ENCODE measurements at regions not wholly inside any gene's neighbourhood (a gene's known extent, or its start where the extent isn't known, plus 50 kb on each side); places are given as distances from the start of the nearest gene placed in this dataset.
"Not testable (repeated sequence)": the region's sequence is repeated elsewhere in the genome, so short reads cannot be mapped to it uniquely, and the experiment has no call there.

- H3K36me3 Mint-ChIP-seq (ENCODE audit: low read depth) = no peaks in the 10 kb centered on the region
- ATAC-seq = no peak
- H3K27me3 Mint-ChIP-seq (ENCODE audit: low read depth) = no peaks in the 10 kb centered on the region
Observed at GRCh38 chr16:60001523-60001922, 1267.4 kb upstream of the GOT2 start.

DNA sequence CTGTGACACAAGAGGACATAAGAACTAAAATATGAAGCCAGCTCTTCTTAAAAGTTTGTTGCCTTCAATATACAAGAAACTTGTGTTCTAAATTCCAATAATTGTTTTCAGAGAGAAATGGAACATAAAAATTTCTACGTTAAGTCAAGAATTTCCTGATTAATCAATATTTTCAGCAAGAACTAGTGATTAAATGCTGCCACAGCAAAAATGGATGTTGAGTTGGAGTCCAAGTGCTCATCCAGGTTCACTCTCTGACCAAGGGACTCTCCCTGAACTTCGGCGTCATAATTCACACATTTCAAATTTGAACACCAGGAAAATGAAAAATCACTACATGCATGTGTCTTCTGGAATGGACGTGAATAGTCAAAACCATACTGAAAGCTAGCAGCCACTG is 1263.6 kb upstream of the GOT2 start:
- CTCF ChIA-PET = no interaction called here
- Mint-ChIP-seq H3K27me3 (ENCODE audit: low read depth) (no peaks in the 10 kb centered on the region), H3K27ac (no peak overlapping the region), H3K4me1 (ENCODE audit: low read depth) (no peaks in the 10 kb centered on the region), H3K36me3 (ENCODE audit: low read depth) (no peaks in the 10 kb centered on the region), H3K9me3 (ENCODE audit: insufficient read depth) (peaks cover 26% of the 10 kb centered on the region), H3K4me3 (no peak overlapping the region)
- DNase-seq (no peak), ATAC-seq (no peak)
- POLR2A ChIA-PET = no interaction called here

More at GRCh38 chr16:60001523-60001922, 1267.4 kb upstream of the GOT2 start:
- no peak for DNase-seq
- H3K27ac Mint-ChIP-seq = no peak overlapping the region
- no peaks in the 10 kb centered on the region for H3K4me1 Mint-ChIP-seq (ENCODE audit: low read depth)
- peaks cover 18% of the 10 kb centered on the region for H3K9me3 Mint-ChIP-seq (ENCODE audit: insufficient read depth)
- CTCF ChIA-PET = no interaction called here
- POLR2A ChIA-PET = no interaction called here
- H3K4me3 Mint-ChIP-seq = no peak overlapping the region

DNA sequence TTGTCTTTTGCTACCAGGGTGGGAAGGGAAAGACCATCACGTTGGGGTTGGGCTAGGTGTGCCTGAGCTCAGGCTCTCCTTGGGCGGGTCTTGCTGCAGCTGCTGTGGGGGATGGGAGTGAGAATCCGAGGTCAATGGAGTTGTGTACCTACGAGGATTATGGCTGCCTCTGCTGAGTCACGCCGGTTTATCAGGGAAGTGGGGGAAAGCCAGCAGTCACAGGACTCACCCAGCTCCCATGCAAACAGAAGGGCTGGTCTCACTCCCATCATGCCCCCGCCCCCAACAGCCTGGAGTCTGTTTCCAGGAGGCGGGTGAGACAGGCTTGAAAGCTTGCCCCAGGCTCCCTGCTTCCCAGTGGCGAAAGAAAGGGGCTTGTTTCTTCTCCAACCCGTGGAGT is 1259.0 kb upstream of the GOT2 start:
- H3K9me3 Mint-ChIP-seq (ENCODE audit: insufficient read depth) = peaks cover 17% of the 10 kb centered on the region
- POLR2A ChIA-PET = no interaction called here
- H3K4me1 Mint-ChIP-seq (ENCODE audit: low read depth) = no peaks in the 10 kb centered on the region

GRCh38 chr16:59991171-59991570 is 1257.1 kb upstream of the GOT2 start:
- H3K4me3 Mint-ChIP-seq = no peak overlapping the region
- H3K36me3 Mint-ChIP-seq (ENCODE audit: low read depth) = no peaks in the 10 kb centered on the region
- no peak overlapping the region for H3K27ac Mint-ChIP-seq
- no peaks in the 10 kb centered on the region for H3K27me3 Mint-ChIP-seq (ENCODE audit: low read depth)
- ChIA-PET POLR2A (no interaction called here), CTCF (no interaction called here)
- DNase-seq = no peak
- ATAC-seq = no peak
- H3K9me3 Mint-ChIP-seq (ENCODE audit: insufficient read depth) = peaks cover 11% of the 10 kb centered on the region
- H3K4me1 Mint-ChIP-seq (ENCODE audit: low read depth) = no peaks in the 10 kb centered on the region

More for the DNA sequence above, 1259.0 kb upstream of the GOT2 start:
- DNase-seq (no peak), ATAC-seq (no peak)
- Mint-ChIP-seq H3K27me3 (ENCODE audit: low read depth) (no peaks in the 10 kb centered on the region), H3K36me3 (ENCODE audit: low read depth) (no peaks in the 10 kb centered on the region), H3K27ac (no peak overlapping the region), H3K4me3 (no peak overlapping the region)
- CTCF ChIA-PET = no interaction called here

- CTCF ChIA-PET = no interaction called here
- no peaks in the 10 kb centered on the region for H3K4me1 Mint-ChIP-seq (ENCODE audit: low read depth)
- no peaks in the 10 kb centered on the region for H3K27me3 Mint-ChIP-seq (ENCODE audit: low read depth)
- no peaks in the 10 kb centered on the region for H3K36me3 Mint-ChIP-seq (ENCODE audit: low read depth)
- no peak for DNase-seq
- POLR2A ChIA-PET = no interaction called here
- H3K27ac Mint-ChIP-seq = no peak overlapping the region
- no peak overlapping the region for H3K4me3 Mint-ChIP-seq
- no peak for ATAC-seq
- H3K9me3 Mint-ChIP-seq (ENCODE audit: insufficient read depth) = peaks cover 6% of the 10 kb centered on the region
Observed at GRCh38 chr16:59988591-59988990, 1254.5 kb upstream of the GOT2 start.

DNA sequence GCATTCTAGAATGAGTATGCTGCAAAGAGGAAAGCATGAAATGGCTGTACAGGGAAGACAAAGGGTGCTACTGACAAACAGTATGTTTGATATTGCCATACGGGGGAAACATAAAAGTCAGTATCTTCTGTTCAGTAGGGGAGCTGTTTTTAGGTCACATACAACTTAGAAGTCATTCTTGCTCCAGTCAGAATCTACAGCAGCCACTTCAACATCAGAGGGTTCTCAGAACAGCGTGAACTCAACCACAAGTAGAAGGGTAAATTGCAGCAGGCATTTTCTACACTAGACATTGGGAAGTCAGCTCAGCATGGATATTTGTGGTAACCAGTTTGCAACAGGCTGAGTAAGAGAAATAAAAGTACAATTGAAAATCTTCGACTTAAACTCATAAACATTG is 1241.8 kb upstream of the GOT2 start:
- ChIA-PET CTCF (no interaction called here), POLR2A (no interaction called here)
- Mint-ChIP-seq H3K4me1 (ENCODE audit: low read depth) (no peaks in the 10 kb centered on the region), H3K27ac (no peak overlapping the region), H3K36me3 (ENCODE audit: low read depth) (no peaks in the 10 kb centered on the region), H3K4me3 (no peak overlapping the region), H3K9me3 (ENCODE audit: insufficient read depth) (peaks cover 9% of the 10 kb centered on the region), H3K27me3 (ENCODE audit: low read depth) (no peaks in the 10 kb centered on the region)
- DNase-seq (no peak), ATAC-seq (no peak)

- DNase-seq (no peak), ATAC-seq (no peak)
- H3K27me3 Mint-ChIP-seq (ENCODE audit: low read depth) = no peaks in the 10 kb centered on the region
- ChIA-PET CTCF (no interaction called here), POLR2A (no interaction called here)
- H3K27ac Mint-ChIP-seq = no peak overlapping the region
- H3K36me3 Mint-ChIP-seq (ENCODE audit: low read depth) = no peaks in the 10 kb centered on the region
- peaks cover 21% of the 10 kb centered on the region for H3K9me3 Mint-ChIP-seq (ENCODE audit: insufficient read depth)
- no peak overlapping the region for H3K4me3 Mint-ChIP-seq
- no peaks in the 10 kb centered on the region for H3K4me1 Mint-ChIP-seq (ENCODE audit: low read depth)
Observed at GRCh38 chr16:59973966-59974365, 1239.8 kb upstream of the GOT2 start.

DNA sequence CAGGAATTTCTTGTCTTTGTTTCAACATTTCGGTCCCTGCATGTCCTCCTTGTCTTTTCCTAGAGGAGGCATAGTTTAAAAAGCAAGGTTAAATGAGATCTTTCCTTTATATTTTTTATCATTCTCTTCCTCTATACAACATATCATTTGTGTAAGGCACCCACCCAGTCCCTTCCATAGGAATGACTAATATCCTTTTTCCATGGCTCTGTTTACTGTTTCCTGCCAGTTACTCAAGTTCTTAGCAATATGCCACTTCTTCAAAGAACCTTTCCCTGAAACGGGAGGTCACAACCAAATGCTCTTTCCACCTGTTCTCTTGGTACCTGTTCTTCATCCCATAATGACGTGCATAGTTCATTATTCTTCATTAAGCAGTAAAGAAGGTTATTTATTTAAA is 1237.1 kb upstream of the GOT2 start:
- Mint-ChIP-seq H3K4me3 (no peak overlapping the region), H3K36me3 (ENCODE audit: low read depth) (no peaks in the 10 kb centered on the region), H3K27me3 (ENCODE audit: low read depth) (no peaks in the 10 kb centered on the region), H3K27ac (no peak overlapping the region), H3K9me3 (ENCODE audit: insufficient read depth) (peaks cover 21% of the 10 kb centered on the region), H3K4me1 (ENCODE audit: low read depth) (no peaks in the 10 kb centered on the region)
- ATAC-seq (no peak), DNase-seq (no peak)
- CTCF ChIA-PET = no interaction called here
- POLR2A ChIA-PET = no interaction called here

DNA sequence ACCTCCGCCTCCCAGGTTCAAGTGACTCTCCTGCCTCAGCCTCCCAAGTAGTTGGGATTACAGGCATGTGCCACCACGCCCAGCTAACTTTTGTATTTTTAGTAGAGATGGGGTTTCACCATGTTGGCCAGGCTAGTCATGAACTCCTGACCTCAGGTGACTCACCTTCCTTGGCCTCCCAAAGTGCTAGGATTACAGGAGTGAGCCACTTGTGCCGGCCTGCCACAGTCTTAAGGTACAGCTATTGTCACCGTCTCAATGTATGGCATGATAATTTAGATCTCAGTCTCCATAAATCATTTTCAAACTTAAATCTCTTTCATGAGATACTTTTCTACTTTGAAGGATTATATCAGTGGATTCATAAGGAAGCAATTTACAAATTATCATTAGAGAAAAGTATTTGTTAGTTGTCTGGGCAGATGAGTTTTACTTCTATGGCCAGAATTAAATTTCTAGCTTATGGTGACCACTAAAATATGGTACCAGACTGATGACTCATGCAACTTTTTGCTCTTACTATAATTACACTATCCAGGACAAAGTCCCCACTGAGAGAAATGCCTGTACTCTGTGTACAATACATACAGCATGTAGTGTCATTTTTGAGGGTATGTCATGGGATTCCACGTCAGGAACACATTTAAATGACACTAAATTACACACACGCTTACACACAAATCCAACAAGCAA is 1230.3 kb upstream of the GOT2 start:
- ChIA-PET POLR2A (no interaction called here), CTCF (no interaction called here)
- ATAC-seq (no peak), DNase-seq (no peak)
- Mint-ChIP-seq H3K27me3 (ENCODE audit: low read depth) (no peaks in the 10 kb centered on the region), H3K27ac (no peak overlapping the region), H3K4me1 (ENCODE audit: low read depth) (no peaks in the 10 kb centered on the region), H3K36me3 (ENCODE audit: low read depth) (no peaks in the 10 kb centered on the region), H3K9me3 (ENCODE audit: insufficient read depth) (peaks cover 13% of the 10 kb centered on the region), H3K4me3 (no peak overlapping the region)

- DNase-seq = no peak
- H3K4me1 Mint-ChIP-seq (ENCODE audit: low read depth) = no peaks in the 10 kb centered on the region
- peaks cover 17% of the 10 kb centered on the region for H3K9me3 Mint-ChIP-seq (ENCODE audit: insufficient read depth)
- ChIA-PET POLR2A (no interaction called here), CTCF (no interaction called here)
- no peak overlapping the region for H3K27ac Mint-ChIP-seq
- H3K4me3 Mint-ChIP-seq = no peak overlapping the region
- no peak for ATAC-seq
- H3K36me3 Mint-ChIP-seq (ENCODE audit: low read depth) = no peaks in the 10 kb centered on the region
- H3K27me3 Mint-ChIP-seq (ENCODE audit: low read depth) = no peaks in the 10 kb centered on the region
Observed at GRCh38 chr16:59959311-59959710, 1225.2 kb upstream of the GOT2 start.

DNA sequence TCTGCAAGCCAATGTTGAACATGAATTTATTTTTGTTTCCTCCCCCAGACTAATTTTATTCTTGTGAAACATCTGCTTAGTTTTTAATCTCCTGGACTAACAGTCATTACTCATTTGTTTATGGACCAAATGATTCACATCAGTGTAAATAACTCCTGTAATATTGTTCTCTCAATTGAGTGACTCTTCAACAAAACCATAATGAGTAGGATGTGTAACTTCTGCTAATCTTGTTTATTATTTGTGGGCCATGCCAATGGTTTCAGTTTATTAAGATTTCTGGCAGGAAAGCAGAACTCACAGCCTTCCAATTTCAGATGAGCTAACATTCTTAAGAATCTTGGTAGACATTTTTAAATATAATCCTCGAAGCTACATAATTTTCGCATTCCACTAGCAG is 1216.3 kb upstream of the GOT2 start:
- no peaks in the 10 kb centered on the region for H3K27me3 Mint-ChIP-seq (ENCODE audit: low read depth)
- no peak for ATAC-seq
- H3K4me3 Mint-ChIP-seq = no peak overlapping the region
- H3K27ac Mint-ChIP-seq = no peak overlapping the region
- no peaks in the 10 kb centered on the region for H3K36me3 Mint-ChIP-seq (ENCODE audit: low read depth)
- POLR2A ChIA-PET = no interaction called here
- no peaks in the 10 kb centered on the region for H3K4me1 Mint-ChIP-seq (ENCODE audit: low read depth)
- no peak for DNase-seq
- CTCF ChIA-PET = no interaction called here
- H3K9me3 Mint-ChIP-seq (ENCODE audit: insufficient read depth) = peaks cover 17% of the 10 kb centered on the region

DNA sequence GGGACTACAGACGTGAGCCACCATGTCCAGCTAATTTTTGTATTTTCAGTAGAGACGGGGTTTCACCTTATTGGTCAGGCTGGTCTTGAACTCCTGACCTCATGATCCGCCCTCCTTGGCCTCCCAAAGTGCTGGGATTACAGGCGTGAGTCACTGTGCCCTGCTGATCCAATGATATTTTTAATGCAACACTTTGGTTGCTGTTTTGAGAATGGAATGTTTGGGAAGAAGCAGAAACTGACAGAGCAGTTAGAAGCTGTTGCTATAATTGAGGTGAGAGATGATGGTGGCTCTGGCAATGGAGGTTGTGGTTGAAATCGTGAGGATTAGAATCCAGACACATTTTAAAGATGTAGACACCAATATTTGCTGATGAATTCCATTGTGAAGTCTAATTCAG is 1209.9 kb upstream of the GOT2 start:
- H3K4me3 Mint-ChIP-seq; H3K27me3 Mint-ChIP-seq (ENCODE audit: low read depth); POLR2A ChIA-PET; H3K36me3 Mint-ChIP-seq (ENCODE audit: low read depth); CTCF ChIA-PET; H3K4me1 Mint-ChIP-seq (ENCODE audit: low read depth); ATAC-seq; H3K27ac Mint-ChIP-seq; DNase-seq: not testable (repeated sequence)
- peaks cover 14% of the 10 kb centered on the region for H3K9me3 Mint-ChIP-seq (ENCODE audit: insufficient read depth)

GRCh38 chr16:59941594-59941993 is 1207.5 kb upstream of the GOT2 start:
- Mint-ChIP-seq H3K27ac (no peak overlapping the region), H3K4me1 (ENCODE audit: low read depth) (no peaks in the 10 kb centered on the region), H3K4me3 (no peak overlapping the region), H3K27me3 (ENCODE audit: low read depth) (no peaks in the 10 kb centered on the region), H3K9me3 (ENCODE audit: insufficient read depth) (peaks cover 28% of the 10 kb centered on the region), H3K36me3 (ENCODE audit: low read depth) (no peaks in the 10 kb centered on the region)
- POLR2A ChIA-PET = no interaction called here
- ATAC-seq (no peak), DNase-seq (no peak)
- CTCF ChIA-PET = no interaction called here
